ENCODE measurements at regions not wholly inside any gene's neighbourhood (a gene's known extent, or its start where the extent isn't known, plus 50 kb on each side); places are given as distances from the start of the nearest gene placed in this dataset.

GRCh38 chr11:129613071-129613470, 202.6 kb upstream of the TMEM45B start:
- Histone ChIP-seq H3K27ac (ENCODE audit: low read length) (no peak overlapping the region), H3K4me2 (ENCODE audit: low read length) (no peak overlapping the region), H3K36me3 (ENCODE audit: insufficient read depth, low read length) (no peaks in the 10 kb centered on the region), H3K4me3 (ENCODE audit: low read length) (no peak overlapping the region), H2AFZ (ENCODE audit: low read depth, low read length) (no peak overlapping the region), H3K9me3 (ENCODE audit: low read length) (no peaks in the 10 kb centered on the region), H3F3A (ENCODE audit: insufficient read depth, low read length, poor library complexity, severe bottlenecking) (no peaks in the 10 kb centered on the region), H3K9ac (ENCODE audit: low read length) (no peak overlapping the region), H3K9me2 (ENCODE audit: insufficient read depth, low read length) (no peaks in the 10 kb centered on the region), H3K79me2 (replicated peaks; ENCODE audit: insufficient read depth, low read length) (no peaks in the 10 kb centered on the region), H4K20me1 (ENCODE audit: insufficient read depth) (no peaks in the 10 kb centered on the region), H3K27me3 (ENCODE audit: insufficient read depth, low read depth, low read length) (no peaks in the 10 kb centered on the region)
- TF ChIP-seq CTCF (IDR thresholded peaks at IDR 0.05; ENCODE audit: poor library complexity, severe bottlenecking) (no peak), MXI1 (conservative IDR thresholded peaks at IDR 0.05; ENCODE audit: poor library complexity, severe bottlenecking) (no peak), EP300 (conservative IDR thresholded peaks at IDR 0.05; ENCODE audit: poor library complexity, severe bottlenecking) (no peak), EZH2 (IDR thresholded peaks at IDR 0.05; ENCODE audit: borderline replicate concordance, insufficient read depth, low read length, poor library complexity, severe bottlenecking) (no peak), SMC3 (conservative IDR thresholded peaks at IDR 0.05; ENCODE audit: poor library complexity) (no peak), TAF1 (IDR thresholded peaks at IDR 0.05; ENCODE audit: low read depth) (no peak), RAD21 (conservative IDR thresholded peaks at IDR 0.05) (no peak), POLR2AphosphoS5 (IDR thresholded peaks at IDR 0.05) (no peak)
- TF ChIP-seq, protein P1, sequence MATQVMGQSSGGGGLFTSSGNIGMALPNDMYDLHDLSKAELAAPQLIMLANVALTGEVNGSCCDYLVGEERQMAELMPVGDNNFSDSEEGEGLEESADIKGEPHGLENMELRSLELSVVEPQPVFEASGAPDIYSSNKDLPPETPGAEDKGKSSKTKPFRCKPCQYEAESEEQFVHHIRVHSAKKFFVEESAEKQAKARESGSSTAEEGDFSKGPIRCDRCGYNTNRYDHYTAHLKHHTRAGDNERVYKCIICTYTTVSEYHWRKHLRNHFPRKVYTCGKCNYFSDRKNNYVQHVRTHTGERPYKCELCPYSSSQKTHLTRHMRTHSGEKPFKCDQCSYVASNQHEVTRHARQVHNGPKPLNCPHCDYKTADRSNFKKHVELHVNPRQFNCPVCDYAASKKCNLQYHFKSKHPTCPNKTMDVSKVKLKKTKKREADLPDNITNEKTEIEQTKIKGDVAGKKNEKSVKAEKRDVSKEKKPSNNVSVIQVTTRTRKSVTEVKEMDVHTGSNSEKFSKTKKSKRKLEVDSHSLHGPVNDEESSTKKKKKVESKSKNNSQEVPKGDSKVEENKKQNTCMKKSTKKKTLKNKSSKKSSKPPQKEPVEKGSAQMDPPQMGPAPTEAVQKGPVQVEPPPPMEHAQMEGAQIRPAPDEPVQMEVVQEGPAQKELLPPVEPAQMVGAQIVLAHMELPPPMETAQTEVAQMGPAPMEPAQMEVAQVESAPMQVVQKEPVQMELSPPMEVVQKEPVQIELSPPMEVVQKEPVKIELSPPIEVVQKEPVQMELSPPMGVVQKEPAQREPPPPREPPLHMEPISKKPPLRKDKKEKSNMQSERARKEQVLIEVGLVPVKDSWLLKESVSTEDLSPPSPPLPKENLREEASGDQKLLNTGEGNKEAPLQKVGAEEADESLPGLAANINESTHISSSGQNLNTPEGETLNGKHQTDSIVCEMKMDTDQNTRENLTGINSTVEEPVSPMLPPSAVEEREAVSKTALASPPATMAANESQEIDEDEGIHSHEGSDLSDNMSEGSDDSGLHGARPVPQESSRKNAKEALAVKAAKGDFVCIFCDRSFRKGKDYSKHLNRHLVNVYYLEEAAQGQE (IDR thresholded peaks at IDR 0.05; ENCODE audit: borderline replicate concordance) = no peak

DNA sequence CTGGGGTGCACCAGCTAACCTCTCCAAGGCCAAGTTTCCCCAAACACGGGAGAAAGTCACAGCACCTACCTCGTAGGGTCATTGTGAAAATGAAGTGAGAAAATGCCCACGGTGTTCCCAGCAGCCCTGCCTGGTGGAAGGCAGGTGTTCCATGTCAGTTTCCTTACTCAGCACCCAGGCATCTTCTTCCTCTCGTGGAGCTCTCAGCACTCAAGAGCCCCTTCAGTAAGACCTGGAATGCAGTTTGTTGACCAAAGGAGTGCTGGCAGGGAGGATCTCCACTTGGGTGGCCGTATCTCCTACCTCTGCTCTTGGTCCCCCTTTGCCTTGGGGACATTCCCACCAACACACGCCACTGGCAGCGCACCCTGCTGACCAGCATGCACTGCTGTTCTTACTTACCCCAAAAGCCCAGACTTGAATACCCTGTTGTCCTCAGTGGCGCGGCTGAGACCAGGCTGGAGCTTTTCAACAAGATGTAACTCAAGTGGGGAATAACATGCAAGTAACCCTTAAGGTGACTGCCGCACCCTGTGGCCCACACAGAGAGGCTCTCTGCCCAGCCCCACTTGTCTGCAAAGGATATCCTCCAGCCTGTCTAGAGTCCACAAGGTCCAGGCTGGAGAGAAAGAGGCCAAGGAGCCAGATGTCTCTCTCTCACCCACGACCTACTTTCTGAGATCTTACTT, 201.2 kb upstream of the TMEM45B start:
- Histone ChIP-seq H3K27ac (ENCODE audit: low read length) (no peak overlapping the region), H3K79me2 (replicated peaks; ENCODE audit: insufficient read depth, low read length) (no peaks in the 10 kb centered on the region), H3K9me2 (ENCODE audit: insufficient read depth, low read length) (no peaks in the 10 kb centered on the region), H4K20me1 (ENCODE audit: insufficient read depth) (no peaks in the 10 kb centered on the region), H3K36me3 (ENCODE audit: insufficient read depth, low read length) (no peaks in the 10 kb centered on the region), H3K4me3 (ENCODE audit: low read length) (no peak overlapping the region), H3K27me3 (ENCODE audit: insufficient read depth, low read depth, low read length) (no peaks in the 10 kb centered on the region), H3K4me2 (ENCODE audit: low read length) (no peak overlapping the region), H2AFZ (ENCODE audit: low read depth, low read length) (no peak overlapping the region), H3K9ac (ENCODE audit: low read length) (no peak overlapping the region), H3K9me3 (ENCODE audit: low read length) (no peaks in the 10 kb centered on the region), H3F3A (ENCODE audit: insufficient read depth, low read length, poor library complexity, severe bottlenecking) (no peaks in the 10 kb centered on the region)
- TF ChIP-seq EZH2 (IDR thresholded peaks at IDR 0.05; ENCODE audit: borderline replicate concordance, insufficient read depth, low read length, poor library complexity, severe bottlenecking) (no peak), EP300 (conservative IDR thresholded peaks at IDR 0.05; ENCODE audit: poor library complexity, severe bottlenecking) (no peak), TAF1 (IDR thresholded peaks at IDR 0.05; ENCODE audit: low read depth) (no peak), RAD21 (conservative IDR thresholded peaks at IDR 0.05) (no peak), SMC3 (conservative IDR thresholded peaks at IDR 0.05; ENCODE audit: poor library complexity) (no peak), MXI1 (conservative IDR thresholded peaks at IDR 0.05; ENCODE audit: poor library complexity, severe bottlenecking) (no peak)
- TF ChIP-seq, protein P1 (IDR thresholded peaks at IDR 0.05; ENCODE audit: borderline replicate concordance) = no peak
